Stimulated activated CD4-positive, alpha-beta T cell treated with anti-CD3 and anti-CD28 coated beads, TNF-alpha, amount 100 ng/mL, for 48 hours (primary cell): ENCODE measurements at regions not wholly inside any gene's neighbourhood (a gene's known extent, or its start where the extent isn't known, plus 50 kb on each side); places are given as distances from the start of the nearest gene placed in this dataset.
"Not testable (repeated sequence)": the region's sequence is repeated elsewhere in the genome, so short reads cannot be mapped to it uniquely, and the experiment has no call there.

Experiments used
- DNase-seq, 3 donors: peaks; one replicate each; pipeline ENCODE4 v3.0.0-alpha.2; 2020; ENCODE audit warnings: low read depth in 3 of 3

DNA sequence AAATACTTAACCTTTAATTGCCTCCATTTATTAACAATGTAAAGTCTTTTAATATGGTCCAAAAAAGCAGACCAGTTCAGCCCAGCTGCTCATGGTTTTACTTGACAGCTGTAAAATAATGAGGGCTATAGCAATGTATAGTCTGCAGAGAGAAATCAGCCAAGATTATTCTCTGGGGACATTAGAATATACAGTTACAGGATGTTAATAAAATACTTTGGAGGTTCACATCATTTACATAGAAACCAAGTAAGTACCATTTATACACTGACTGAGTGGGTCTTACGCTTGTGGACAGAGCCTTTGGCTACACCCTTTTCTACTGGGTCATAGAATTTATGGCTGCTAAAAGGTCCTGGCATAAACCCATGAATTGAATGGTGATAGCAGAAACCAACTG is 340.7 kb upstream of the CELF2 start:
- DNase-seq: no peak

DNA sequence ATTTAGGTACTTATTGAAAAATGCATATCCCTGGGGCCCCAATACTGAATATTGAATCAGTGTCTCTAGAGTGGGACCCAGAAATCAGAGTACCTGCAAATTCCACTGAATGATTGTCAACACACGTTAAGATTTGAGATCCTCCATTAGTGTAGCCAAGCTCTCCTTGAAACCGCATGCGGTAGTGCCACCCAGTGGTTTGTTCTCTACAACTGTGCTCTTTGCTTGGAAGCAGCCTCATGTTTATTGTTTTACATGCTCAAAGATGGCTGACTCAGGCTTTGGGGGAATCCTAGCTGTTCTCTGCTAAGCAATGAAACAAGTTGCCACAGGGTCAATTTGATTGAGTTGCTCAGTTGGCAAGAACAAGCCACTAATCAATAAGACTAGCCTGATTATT is 340.2 kb upstream of the CELF2 start:
- peak; percentile 7 to 38 (median 22) for DNase-seq

DNA sequence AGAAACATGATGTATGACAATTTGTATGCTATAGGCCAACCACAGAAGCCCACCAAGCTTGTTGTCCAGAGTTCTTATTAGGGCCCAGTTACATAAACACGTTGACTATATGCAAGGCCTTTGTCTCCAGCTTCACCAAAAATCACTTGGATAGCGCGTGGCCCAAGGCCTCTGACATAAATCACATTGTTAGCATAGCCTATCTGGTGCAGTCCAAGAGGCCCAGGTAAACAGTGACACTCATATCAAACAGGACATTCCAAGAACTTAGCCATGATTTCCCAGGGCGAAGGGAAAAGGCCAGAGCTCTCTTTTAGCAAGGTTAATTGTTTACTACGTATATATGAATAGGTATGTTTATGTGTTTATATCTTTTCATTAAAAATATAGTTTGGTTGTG is 337.2 kb upstream of the CELF2 start:
- DNase-seq: no peak

DNA sequence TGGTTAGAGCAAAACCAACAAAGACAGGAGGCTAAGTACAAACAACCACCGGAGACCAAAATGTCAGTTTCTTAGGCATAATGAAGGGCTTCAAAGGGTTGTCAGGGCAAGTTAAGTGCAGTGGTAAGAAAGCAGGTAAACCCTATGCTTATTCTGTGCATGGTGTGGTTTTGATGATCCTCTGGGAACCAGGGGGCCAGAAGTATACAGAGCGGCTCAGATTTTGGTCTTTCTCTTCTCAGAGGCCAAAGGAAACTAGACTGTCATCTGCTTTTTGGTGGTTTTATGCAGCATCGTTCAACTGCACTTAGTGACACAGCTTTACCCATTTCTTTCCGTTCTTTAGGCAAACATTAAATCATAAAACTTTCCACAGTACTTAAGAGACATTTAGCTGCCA is 332.7 kb upstream of the CELF2 start:
- no peak for DNase-seq

DNA sequence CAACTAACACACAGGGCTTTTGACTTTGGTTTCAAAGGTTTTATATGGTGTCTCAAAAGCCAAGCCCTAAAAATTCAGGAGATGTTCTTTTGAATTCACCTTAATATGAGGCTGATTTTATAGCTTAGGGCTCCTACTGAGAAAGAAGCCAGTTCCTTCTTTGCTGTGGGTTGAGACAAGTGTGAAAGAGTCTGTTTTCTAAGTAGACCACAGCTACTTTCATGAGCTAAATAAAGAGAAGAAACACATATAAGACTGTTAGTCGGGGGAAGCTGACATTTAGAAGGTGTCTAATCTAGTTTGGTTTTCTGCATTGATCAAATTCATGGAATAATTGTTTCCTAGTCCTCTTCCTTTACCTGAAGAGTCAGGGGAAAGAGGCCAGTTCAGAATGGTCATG is 332.1 kb upstream of the CELF2 start:
- DNase-seq: no peak

DNA sequence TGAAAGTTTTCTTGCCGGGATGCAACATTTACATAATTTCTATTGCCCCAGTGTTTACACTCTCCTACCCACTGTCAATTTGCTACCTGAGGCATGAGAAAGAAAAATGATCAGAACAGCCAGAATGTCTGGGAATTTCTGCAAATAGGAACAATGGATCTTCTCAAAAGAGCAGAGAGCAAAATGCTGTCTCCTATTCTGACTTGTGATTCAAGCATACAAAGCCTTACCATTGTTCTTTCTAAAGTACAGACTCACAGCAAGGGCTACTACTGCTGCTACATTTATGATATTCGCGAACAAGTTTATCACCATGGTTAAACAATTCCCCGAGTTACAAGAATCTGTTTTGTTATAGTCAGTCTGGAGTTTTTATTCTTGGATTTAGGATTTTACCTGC is 329.9 kb upstream of the CELF2 start:
- DNase-seq: no peak

DNA sequence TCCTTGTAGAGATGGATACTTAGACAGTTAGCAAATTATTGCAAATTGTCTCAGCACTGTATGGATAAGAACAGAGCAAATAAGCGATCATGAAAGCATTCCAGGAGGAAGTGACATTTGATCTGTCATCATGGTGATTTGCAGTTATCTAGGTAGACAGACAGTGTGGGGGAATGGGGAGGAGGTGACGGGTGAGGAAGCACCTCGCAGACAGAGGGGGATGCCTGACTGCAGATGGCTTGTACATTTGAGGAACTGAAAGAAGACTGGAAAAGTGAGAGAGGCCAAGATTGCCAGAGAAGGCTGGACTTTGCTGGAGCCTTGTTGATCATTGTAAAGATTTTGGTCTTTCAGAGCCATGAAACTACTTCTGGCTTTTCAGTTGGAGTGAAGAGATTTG is 318.2 kb upstream of the CELF2 start:
- DNase-seq: no peak

DNA sequence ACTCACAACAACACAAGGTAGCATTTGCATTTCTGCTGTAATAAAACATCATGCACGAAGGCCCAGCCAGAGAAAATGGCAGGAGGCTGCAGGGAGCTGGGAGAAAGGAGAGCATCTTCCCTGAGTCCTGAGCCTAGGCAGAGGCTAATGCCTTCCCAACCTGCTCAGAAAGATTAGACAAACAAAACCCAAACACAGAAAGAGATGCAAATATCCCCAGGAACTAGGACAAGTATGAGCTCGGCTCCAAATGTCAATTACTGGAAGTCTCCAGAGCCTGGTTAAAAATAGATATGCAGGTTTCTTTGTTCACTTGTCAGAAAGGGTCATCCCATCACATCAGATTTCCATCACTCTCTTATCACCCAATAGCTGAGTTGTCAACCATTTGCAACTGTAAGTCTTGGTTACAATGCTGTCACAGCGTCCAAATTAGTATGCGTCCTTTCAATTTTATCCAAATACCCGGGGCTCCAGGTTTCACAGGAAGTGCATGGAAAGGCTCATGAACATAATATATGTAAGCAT is 316.5 kb upstream of the CELF2 start:
- no peak for DNase-seq

DNA sequence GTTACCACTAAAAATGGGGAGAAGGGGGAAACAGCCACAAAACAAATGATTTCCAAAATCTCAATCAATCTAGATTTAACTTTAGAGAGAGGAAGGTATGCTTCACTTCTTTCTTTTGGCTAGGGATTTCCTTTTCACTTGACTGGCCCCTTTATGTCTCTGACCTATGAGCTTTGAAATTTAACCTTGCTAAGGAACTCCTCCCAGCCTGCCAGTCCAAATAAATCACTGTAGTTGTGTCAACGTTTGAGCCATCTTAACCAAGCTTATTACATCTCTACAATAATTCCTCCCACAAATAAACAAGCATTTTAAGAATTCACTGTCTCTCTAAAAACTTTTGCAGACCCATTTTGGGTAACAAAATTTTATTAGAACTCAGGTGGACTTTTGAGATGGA is 315.5 kb upstream of the CELF2 start:
- DNase-seq: no peak

DNA sequence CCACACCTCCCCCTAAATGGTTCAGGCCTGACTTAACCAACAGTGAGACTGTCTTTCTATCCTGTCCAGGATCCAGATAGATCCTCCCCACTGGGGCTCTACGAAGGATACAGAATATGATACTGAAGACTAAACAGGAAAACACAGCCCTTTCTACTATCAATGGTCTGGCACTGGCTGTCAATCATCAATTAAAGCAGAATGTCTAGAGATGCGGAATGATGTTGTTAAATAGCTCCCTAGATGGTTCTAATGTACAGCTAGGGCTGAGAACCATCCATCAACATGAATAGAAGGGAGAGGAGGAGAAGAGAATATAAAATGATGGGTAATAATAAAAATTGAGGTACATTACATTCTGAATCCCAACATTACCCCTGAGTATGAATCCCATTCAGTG is 314.3 kb upstream of the CELF2 start:
- DNase-seq: no peak

DNA sequence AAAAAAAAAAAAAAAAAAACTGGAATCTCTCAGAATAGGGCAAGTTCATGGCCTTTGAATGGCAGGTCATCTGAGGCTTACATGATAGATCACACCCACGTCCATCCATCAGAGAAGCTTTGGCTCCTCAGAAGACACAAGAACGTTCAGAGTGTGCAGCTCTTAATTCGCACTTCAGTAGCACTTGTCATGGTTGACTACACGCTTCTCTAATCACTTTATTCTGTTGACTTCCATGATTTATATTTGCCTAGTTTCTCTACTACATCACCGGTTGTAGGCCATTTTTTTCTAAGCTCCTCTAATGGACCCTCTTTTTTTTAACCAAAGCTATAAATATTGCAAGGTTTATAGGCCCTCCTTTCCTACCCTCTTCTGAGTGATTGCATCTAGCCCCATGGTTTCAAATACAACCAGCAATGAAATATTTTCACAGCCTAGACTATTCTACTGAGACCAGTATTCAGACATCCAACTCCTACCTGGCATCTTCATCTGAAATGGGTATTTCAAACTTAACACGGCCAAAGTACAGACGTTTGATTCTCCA is 305.4 kb upstream of the CELF2 start:
- DNase-seq: no peak

DNA sequence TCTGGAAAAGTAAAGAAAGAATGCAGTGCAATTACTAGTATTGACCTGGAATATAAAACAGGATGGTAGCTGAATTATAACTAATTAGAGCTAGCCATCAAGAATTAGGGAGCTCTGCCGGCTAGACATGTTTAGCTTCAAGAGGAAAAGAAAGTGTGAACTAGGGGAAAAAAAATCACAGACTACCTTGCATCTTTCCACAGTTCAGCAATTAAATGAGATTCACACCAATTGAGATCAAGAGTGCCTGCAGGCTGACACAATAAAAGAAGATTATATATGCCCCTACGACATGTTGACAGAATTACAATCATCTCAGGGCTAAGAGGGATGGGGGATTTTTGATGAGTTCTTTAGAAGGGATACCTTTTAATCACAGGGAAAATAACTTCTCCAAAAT is 303.3 kb upstream of the CELF2 start:
- DNase-seq: no peak

DNA sequence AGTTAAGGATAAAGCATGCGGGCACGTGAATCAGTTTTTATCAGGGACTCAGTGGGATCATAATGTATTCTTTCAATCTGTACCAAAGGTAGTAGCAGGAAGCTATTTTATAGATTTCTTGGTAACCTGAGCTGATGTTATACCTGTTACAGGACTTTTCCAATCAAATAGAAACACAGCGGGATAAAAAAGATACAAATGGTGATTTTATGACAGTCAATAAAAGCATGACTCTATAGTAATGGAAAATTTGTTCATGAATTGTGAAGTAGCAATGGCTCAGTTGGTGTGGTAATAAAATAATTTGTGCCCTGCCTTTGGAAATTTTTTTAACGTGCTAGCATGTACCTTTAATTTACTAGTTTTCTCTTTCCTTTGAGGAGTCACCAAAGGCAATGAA is 300.7 kb upstream of the CELF2 start:
- DNase-seq: no peak

DNA sequence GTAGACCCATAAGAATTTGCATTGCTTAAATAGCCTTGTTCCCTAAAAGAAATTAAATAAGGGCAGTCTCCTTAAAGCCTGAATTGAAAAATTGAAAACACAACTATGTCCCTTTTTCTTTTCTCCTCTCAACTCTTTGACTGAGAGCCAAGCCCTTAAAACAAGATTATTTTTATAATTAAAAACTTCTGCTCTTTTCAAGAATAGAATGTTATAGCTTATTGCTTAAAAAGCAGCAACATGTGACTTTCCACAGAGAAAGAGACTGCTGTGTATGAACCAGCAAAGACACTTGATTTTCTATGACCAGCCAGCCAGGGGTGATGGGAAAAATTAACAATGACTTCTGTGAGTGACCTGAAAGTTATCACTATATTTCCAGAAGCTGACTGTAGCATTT is 295.2 kb upstream of the CELF2 start:
- no peak for DNase-seq

DNA sequence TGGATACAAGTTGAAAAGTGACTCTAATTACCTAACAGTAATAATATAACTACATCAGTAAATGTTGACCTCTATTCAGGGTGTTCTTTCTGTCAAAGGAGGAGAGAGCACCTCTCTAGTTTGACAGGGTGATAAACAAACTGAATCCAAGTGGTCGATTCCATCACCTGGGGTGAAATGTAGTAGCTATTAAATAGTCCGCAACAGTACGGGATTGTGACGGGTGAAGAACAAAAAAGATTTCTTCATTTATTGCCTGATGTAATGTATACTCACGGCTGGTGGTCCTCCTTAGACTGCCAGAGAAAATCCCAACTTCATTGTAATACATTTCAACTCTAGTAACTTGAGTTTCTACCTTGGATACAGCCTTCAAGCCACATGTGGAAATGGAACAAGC is 292.5 kb upstream of the CELF2 start:
- no peak for DNase-seq

DNA sequence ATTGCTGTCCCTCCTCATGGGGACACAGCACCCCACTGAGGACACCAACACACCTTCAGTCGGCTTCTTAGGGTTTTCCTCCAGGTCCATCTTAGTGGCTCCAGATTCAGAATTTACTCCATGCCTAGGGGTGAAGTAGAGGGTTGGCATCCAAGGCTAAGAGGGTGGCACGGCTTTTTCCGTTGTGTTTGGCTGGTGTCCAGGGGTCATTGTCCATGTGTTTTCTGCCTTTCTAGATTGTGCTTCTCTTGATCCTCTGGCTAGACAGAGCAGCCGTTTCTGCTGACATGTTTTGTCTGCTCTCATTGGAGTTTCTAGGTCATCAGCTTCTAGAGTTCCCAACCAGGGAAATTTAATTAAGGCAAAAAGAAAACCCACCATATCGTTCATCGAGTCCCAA is 291.6 kb upstream of the CELF2 start:
- no peak for DNase-seq

DNA sequence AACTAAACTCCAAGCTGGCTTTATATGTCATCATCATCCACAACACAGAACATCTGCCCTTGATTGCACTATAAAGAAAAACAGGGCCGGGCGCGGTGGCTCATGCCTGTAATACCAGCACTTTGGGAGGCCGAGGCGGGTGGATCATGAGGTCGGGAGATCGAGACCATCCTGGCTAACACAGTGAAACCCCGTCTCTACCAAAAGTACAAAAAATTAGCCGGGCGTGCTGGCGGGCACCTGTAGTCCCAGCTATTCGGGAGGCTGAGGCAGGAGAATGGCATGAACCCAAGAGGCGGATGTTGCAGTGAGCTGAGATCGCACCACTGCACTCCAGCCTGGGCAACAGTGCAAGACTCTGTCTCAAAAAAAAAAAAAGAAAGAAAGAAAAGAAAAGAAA is 290.3 kb upstream of the CELF2 start:
- not testable (repeated sequence) for DNase-seq

DNA sequence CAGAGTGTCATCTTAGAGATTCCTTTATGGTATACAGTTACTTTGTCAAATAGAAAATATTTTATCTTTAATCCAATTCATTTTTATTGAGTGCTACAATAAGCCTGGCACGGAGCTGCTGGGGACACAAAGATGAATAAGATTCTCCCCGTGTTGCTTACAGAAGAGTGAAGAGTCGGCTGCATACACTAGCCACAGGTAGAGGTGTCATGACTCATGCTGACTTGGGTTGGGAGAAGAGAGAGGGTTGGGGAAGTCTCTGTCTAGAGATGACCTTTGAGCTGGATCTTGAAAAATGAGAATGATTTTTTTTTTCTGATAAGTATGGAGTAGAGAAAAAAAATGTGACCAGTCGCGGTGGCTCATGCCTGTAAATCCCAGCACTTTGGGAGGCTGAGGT is 289.9 kb upstream of the CELF2 start:
- no peak for DNase-seq

DNA sequence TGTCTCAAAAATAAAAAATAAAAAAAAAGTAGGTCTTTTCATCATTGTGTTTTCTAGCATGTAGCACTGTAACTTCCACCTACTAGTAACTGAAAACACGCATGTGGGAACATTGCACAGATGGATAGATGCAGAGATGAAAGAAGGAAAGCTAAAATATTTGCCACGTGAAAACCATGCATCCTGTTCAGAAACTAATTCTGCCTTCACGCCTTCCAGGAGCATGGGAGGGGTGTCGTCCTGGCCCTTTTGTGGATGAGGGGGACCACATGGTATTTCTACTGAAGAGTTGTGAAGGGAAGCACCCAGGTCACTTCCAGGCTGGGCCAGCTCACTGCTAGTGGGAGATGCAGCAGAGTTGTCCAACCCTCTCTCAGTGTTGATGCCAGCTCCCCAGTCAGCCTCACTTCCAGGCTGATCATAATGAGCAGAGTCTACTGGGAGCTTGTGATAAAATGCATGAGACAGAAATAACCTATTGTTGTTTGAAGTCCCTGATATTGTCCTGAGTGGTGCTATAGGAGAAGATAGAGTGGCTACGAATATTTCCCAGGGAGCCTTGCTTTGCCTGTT is 287.1 kb upstream of the CELF2 start:
- no peak for DNase-seq

DNA sequence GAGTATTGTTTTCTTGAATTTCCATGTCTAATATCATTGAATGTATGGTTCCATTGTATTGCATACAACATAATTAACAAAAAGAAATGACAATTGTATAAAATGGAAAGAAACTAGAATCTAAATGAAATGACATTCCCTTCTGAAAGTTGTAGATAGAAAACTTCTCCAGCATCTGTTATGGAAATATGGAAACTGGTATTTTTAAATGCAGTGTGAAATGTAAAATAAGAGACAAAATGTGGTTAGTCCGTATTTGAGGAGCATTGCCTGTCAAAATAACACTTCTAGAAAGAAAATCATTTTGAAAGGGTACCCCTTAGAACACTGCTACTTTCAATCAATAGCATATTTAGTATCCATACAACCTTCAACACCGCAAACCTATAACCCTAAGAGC is 286.3 kb upstream of the CELF2 start:
- no peak for DNase-seq

DNA sequence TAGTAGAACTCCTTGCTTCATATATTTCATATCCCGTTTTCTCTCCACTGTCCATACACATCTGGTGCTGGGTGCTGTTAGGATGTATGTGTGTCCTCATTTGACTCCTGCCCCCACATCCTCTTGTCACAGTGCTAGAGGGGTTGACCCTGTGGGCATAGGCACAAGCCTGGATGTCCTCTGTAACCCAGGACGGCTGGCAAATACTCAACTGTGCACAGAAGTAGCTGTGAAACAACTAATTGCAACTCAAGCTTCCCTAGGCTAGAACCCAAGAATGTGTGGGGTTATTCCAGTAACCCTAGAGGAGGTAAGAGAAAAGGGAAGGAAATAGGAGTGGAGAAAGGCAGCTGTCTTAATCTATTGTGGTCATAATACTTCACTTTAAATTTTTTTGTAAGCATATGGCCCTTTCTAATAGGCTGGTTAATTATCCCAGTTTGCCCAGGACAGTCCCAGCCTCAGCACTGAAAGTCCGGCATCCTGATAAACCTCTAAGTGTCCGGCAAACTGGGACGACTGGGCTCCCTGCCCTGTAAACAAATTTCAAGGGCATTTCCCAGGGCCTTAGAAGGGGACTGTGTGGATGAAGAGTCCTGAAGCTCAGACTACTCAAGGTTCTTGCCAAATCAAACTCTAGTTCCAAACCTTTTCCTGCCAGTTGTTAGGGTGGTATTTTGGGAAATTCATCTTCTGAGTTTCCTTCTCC is 283.2 kb upstream of the CELF2 start:
- no peak for DNase-seq

DNA sequence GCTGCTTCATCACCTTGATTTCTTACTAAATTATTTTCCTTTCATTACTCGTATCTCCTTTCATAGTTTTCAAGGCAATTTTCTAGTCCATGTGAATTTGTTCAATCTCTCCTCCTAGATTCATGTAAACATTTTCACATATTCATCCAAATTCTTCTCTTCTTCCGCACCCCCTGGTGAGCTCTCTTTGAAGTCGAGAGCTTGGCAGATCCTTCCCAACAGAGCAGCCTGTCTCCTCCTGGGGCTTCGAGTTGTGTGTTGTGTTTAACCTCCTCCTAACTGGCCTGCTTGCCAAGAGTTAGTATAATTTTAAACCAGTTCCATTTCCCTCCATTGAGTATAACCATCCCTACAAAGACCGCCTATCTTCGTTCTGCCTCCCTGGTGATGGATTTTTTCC is 272.4 kb upstream of the CELF2 start:
- no peak for DNase-seq

DNA sequence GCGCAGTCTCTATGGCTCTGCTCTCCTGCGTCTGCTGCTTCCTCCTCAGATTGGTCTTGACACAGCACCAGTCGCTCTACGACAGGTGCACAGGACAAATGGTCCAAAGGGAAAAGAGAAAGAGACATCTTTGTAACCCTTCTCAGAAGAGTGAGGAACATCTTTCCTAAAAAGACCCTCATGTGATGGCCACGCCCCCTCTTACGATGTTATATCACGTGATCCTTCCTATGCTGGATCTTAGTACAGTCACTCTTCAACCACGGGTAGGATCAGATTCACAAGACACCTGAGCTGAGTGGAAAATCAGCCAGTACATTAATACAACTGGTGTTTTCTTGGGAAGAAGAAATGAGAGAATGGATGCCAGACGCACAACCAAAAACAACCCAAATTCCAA is 262.2 kb upstream of the CELF2 start:
- DNase-seq: no peak

DNA sequence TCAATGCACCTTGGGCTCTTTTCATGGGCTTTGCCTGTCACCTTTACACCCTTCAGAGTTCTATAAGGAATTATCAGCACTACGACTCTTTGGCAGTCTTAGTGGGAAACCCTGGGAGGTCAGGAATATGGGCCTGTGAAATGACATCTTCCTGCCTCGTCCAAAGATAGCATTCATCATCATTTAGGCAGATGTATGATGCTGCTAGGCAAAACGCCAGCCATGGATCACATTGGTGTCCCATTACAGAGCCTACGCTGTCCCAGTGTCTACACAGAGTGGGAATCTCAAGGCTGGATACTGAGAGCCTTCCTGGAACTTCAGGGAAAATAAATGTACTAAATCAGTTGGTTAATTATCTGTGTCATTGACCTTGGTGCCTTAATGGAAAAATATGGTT is 259.4 kb upstream of the CELF2 start:
- no peak for DNase-seq
